ENCODE measurements at regions not wholly inside any gene's neighbourhood (a gene's known extent, or its start where the extent isn't known, plus 50 kb on each side); places are given as distances from the start of the nearest gene placed in this dataset.

DNA sequence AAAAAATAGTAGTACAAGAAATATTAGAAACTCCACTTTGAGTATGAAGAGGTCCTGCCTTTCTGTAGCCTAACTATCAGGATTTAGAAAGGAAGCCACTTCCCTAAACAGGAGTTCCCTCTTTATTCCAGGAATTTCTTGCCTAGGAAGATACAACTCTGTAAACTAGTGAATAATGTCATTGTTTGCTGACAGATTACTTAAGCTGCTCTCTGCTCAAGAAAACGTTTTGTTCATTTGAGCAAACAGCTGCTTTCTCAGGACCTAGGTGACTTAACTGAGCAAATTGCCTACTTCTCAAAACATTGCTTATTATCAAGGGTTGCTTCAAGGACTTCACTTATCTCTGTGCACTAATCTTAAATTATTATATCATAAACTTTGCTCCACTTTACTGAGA lies 1419.4 kb upstream of the SLC10A2 start:
- POLR2A ChIA-PET (ENCODE audit: unreplicated experiment): no interaction called here
- CTCF ChIA-PET: no interaction called here

More for the DNA sequence above, 1419.4 kb upstream of the SLC10A2 start:
- TF ChIP-seq, protein P1, sequence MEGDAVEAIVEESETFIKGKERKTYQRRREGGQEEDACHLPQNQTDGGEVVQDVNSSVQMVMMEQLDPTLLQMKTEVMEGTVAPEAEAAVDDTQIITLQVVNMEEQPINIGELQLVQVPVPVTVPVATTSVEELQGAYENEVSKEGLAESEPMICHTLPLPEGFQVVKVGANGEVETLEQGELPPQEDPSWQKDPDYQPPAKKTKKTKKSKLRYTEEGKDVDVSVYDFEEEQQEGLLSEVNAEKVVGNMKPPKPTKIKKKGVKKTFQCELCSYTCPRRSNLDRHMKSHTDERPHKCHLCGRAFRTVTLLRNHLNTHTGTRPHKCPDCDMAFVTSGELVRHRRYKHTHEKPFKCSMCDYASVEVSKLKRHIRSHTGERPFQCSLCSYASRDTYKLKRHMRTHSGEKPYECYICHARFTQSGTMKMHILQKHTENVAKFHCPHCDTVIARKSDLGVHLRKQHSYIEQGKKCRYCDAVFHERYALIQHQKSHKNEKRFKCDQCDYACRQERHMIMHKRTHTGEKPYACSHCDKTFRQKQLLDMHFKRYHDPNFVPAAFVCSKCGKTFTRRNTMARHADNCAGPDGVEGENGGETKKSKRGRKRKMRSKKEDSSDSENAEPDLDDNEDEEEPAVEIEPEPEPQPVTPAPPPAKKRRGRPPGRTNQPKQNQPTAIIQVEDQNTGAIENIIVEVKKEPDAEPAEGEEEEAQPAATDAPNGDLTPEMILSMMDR (conservative IDR thresholded peaks at IDR 0.05; ENCODE audit: low read depth, low read length): no peak
- no peak for TF ChIP-seq CEBPB (IDR thresholded peaks at IDR 0.05; ENCODE audit: low read depth, low read length)
- no peak for TF ChIP-seq RAD21 (IDR thresholded peaks at IDR 0.05; ENCODE audit: low read length)
- no peak for TF ChIP-seq RCOR1 (IDR thresholded peaks at IDR 0.05; ENCODE audit: insufficient replicate concordance, low read length)
- no peak for TF ChIP-seq NFE2L2 (IDR thresholded peaks at IDR 0.05; ENCODE audit: low read depth, low read length)
- TF ChIP-seq MAFK (IDR thresholded peaks at IDR 0.05; ENCODE audit: low read depth, low read length): no peak
- no peak for TF ChIP-seq CHD1 (IDR thresholded peaks at IDR 0.05; ENCODE audit: low read depth, low read length)
- TF ChIP-seq, protein P2, sequence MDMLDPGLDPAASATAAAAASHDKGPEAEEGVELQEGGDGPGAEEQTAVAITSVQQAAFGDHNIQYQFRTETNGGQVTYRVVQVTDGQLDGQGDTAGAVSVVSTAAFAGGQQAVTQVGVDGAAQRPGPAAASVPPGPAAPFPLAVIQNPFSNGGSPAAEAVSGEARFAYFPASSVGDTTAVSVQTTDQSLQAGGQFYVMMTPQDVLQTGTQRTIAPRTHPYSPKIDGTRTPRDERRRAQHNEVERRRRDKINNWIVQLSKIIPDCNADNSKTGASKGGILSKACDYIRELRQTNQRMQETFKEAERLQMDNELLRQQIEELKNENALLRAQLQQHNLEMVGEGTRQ (IDR thresholded peaks at IDR 0.05; ENCODE audit: low read depth, low read length): no peak
- TF ChIP-seq, protein P3, sequence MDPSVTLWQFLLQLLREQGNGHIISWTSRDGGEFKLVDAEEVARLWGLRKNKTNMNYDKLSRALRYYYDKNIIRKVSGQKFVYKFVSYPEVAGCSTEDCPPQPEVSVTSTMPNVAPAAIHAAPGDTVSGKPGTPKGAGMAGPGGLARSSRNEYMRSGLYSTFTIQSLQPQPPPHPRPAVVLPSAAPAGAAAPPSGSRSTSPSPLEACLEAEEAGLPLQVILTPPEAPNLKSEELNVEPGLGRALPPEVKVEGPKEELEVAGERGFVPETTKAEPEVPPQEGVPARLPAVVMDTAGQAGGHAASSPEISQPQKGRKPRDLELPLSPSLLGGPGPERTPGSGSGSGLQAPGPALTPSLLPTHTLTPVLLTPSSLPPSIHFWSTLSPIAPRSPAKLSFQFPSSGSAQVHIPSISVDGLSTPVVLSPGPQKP (IDR thresholded peaks at IDR 0.05; ENCODE audit: borderline replicate concordance, low read depth, low read length): no peak
- no peak for TF ChIP-seq POLR2A (IDR thresholded peaks at IDR 0.05; ENCODE audit: low read depth, low read length)
- no peak for TF ChIP-seq FOS (IDR thresholded peaks at IDR 0.05; ENCODE audit: low read depth, low read length)
- TF ChIP-seq BHLHE40 (IDR thresholded peaks at IDR 0.05; ENCODE audit: low read depth, low read length): no peak
- H3K4me1 ChIP-seq (ENCODE audit: control insufficient read depth, insufficient read depth, low read length): no peaks in the 10 kb centered on the region
- no peak overlapping the region for H2BK5ac ChIP-seq (ENCODE audit: low read depth, low read length, poor library complexity, severe bottlenecking)
- H3K79me1 ChIP-seq (ENCODE audit: low read depth in 1 of 2, low read length in 2 of 2): no peaks in the 10 kb centered on the region
- no peak for DNase-seq
- no peak overlapping the region for H3K4me3 ChIP-seq (ENCODE audit: insufficient read depth, low read depth, low read length)
- no peak overlapping the region for H4K91ac ChIP-seq (ENCODE audit: insufficient read depth, low read depth, low read length)
- H3K4me2 ChIP-seq (ENCODE audit: low read depth, low read length): no peak overlapping the region
- H3K27me3 ChIP-seq (ENCODE audit: control insufficient read depth, insufficient read depth, low read length): no peaks in the 10 kb centered on the region
- H2AK5ac ChIP-seq (ENCODE audit: low read depth, low read length): no peak overlapping the region
- no peak overlapping the region for H3K9ac ChIP-seq (ENCODE audit: low read depth, low read length)
- peaks cover 3% of the 10 kb centered on the region; the same call in 1 of the 2 replicates for H3K9me3 ChIP-seq (ENCODE audit: control insufficient read depth, insufficient read depth, low read length)
- H2AK9ac ChIP-seq (replicated peaks; ENCODE audit: low read depth, low read length, poor library complexity): no peak overlapping the region
- no peak overlapping the region for H4K8ac ChIP-seq (ENCODE audit: low read depth in 2 of 2, low read length in 2 of 2)
- ATAC-seq (ENCODE audit: low read depth): no peak
- H3K56ac ChIP-seq (ENCODE audit: extremely low read depth, insufficient read depth, low read length): no peak overlapping the region
- no peak overlapping the region for H3K4ac ChIP-seq (ENCODE audit: low read depth, low read length)
- H3K18ac ChIP-seq (ENCODE audit: low read depth, low read length): no peak overlapping the region
- no peaks in the 10 kb centered on the region for H4K20me1 ChIP-seq (ENCODE audit: insufficient read depth, low read length)
- H3K36me3 ChIP-seq (ENCODE audit: control insufficient read depth, insufficient read depth, low read length): no peaks in the 10 kb centered on the region
- no peak overlapping the region for H2AFZ ChIP-seq (replicated peaks; ENCODE audit: low read length, poor library complexity)
- intact Hi-C loops (cut with micrococcal nuclease) (no loop called here), dilution Hi-C loops (cut with HindIII; ENCODE audit: low sequenced_read_pairs, unreplicated experiment) (no loop called here), in situ Hi-C loops (cut with MboI; ENCODE audit: low sequenced_read_pairs) (no loop called here)
- no peak overlapping the region for H3K14ac ChIP-seq (replicated peaks; ENCODE audit: low read depth, low read length)
- no peaks in the 10 kb centered on the region for H3K9me1 ChIP-seq (ENCODE audit: insufficient read depth, low read length)
- H2BK20ac ChIP-seq (ENCODE audit: low read depth, low read length): no peak overlapping the region
- H4K5ac ChIP-seq (ENCODE audit: low read depth, low read length): no peak overlapping the region
- no peak overlapping the region for H2BK120ac ChIP-seq (ENCODE audit: low read depth, low read length)
- no peak overlapping the region for H2BK15ac ChIP-seq (ENCODE audit: low read depth, low read length)
- BruUV-seq (replicated peaks): no TSS peak
- H3K27ac ChIP-seq (ENCODE audit: insufficient read depth, low read length): no peak overlapping the region
- H3K23ac ChIP-seq (ENCODE audit: low read depth, low read length): no peak overlapping the region
- WGBS, 2 experiments (ENCODE audit: extremely low coverage in 2 of 2, insufficient read length in 1 of 2): no CpG with 5 or more reads among the region's 1 CpG

Data from IMR-90 (cell line).